ENCODE measurements at regions not wholly inside any gene's neighbourhood (a gene's known extent, or its start where the extent isn't known, plus 50 kb on each side); places are given as distances from the start of the nearest gene placed in this dataset.

GRCh38 chr14:34359420-34360117 is 102.5 kb downstream of the SPTSSA start:
- TF ChIP-seq MAX (IDR thresholded peaks at IDR 0.05) (no peak), POLR2A (IDR thresholded peaks at IDR 0.05; ENCODE audit: borderline replicate concordance, extremely low read depth, insufficient read depth, insufficient read length) (no peak), EZH2 (IDR thresholded peaks at IDR 0.05) (no peak)
- TF ChIP-seq, protein P1, sequence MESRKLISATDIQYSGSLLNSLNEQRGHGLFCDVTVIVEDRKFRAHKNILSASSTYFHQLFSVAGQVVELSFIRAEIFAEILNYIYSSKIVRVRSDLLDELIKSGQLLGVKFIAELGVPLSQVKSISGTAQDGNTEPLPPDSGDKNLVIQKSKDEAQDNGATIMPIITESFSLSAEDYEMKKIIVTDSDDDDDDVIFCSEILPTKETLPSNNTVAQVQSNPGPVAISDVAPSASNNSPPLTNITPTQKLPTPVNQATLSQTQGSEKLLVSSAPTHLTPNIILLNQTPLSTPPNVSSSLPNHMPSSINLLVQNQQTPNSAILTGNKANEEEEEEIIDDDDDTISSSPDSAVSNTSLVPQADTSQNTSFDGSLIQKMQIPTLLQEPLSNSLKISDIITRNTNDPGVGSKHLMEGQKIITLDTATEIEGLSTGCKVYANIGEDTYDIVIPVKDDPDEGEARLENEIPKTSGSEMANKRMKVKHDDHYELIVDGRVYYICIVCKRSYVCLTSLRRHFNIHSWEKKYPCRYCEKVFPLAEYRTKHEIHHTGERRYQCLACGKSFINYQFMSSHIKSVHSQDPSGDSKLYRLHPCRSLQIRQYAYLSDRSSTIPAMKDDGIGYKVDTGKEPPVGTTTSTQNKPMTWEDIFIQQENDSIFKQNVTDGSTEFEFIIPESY (IDR thresholded peaks at IDR 0.05; ENCODE audit: extremely low read depth, insufficient replicate concordance, low read length), result no peak
- TF ChIP-seq, protein P2, sequence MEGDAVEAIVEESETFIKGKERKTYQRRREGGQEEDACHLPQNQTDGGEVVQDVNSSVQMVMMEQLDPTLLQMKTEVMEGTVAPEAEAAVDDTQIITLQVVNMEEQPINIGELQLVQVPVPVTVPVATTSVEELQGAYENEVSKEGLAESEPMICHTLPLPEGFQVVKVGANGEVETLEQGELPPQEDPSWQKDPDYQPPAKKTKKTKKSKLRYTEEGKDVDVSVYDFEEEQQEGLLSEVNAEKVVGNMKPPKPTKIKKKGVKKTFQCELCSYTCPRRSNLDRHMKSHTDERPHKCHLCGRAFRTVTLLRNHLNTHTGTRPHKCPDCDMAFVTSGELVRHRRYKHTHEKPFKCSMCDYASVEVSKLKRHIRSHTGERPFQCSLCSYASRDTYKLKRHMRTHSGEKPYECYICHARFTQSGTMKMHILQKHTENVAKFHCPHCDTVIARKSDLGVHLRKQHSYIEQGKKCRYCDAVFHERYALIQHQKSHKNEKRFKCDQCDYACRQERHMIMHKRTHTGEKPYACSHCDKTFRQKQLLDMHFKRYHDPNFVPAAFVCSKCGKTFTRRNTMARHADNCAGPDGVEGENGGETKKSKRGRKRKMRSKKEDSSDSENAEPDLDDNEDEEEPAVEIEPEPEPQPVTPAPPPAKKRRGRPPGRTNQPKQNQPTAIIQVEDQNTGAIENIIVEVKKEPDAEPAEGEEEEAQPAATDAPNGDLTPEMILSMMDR (IDR thresholded peaks at IDR 0.05 in 2 of 3, conservative IDR thresholded peaks at IDR 0.05 in 1 of 3; ENCODE audit: borderline replicate concordance in 1 of 3, insufficient read depth in 1 of 3, low read depth in 2 of 3, low read length in 2 of 3), result no peak

All from HCT116 (cell line).